SK-N-SH (cell line): ENCODE measurements at regions not wholly inside any gene's neighbourhood (a gene's known extent, or its start where the extent isn't known, plus 50 kb on each side); places are given as distances from the start of the nearest gene placed in this dataset.
A peak's percentile ranks its signal among the peaks of the same experiment; 100 is the strongest.

Source experiments
- CTCF ChIA-PET: fragments of 300-600, 350-600 bp; formaldehyde crosslinking; extraction: SDS; loops from one replicate; lab custom pipeline; 2021; lab: Yijun Ruan, JAX
- POLR2A ChIA-PET: fragments of 350-600 bp; sonication (Branson Sonifier 250); formaldehyde crosslinking; extraction: SDS; loops from one replicate; lab custom pipeline; 2020; ENCODE audit warnings: antibody characterized with exemption, inconsistent platforms; lab: Yijun Ruan, JAX
- DNase-seq: peaks from one replicate; pipeline ENCODE4 v3.0.0; 2012
- H2AFZ ChIP-seq: fragments of 200-600 bp; sonication (generic); 2 replicates; pipeline ENCODE4 v1.8.1; 2016; ENCODE audit warnings: antibody characterized with exemption, mild to moderate bottlenecking, low read depth
- H3F3A ChIP-seq: fragments of 200-600 bp; sonication (generic); replicated peaks from 2 replicates; pipeline ENCODE3; 2016; ENCODE audit warnings: antibody characterized with exemption, mild to moderate bottlenecking; ENCODE audit not compliant: insufficient read depth
- H3K27ac ChIP-seq, 2 experiments: fragments of 200-500 bp in 1 of 2; fragments of 200-600 bp in 1 of 2; sonication (Bioruptor generic) in 1 of 2; sonication (generic), shearing (Covaris generic) in 1 of 2; 2 replicates each; pipeline versions ENCODE4 v1.5.1 to v1.6.1; 2014 to 2016; ENCODE audit warnings: low read depth in 2 of 2, inconsistent platforms in 1 of 2, low read length in 1 of 2, mild to moderate bottlenecking in 1 of 2, mixed read lengths in 1 of 2
- H3K27me3 ChIP-seq: fragments of 200-600 bp; sonication (generic), shearing (Covaris generic); 2 replicates; pipeline ENCODE4 v1.6.1; 2016; ENCODE audit warnings: mixed run types; ENCODE audit not compliant: insufficient read depth
- H3K36me3 ChIP-seq, 2 experiments: fragments of 200-500 bp in 1 of 2; fragments of 200-600 bp in 1 of 2; sonication (Bioruptor generic) in 1 of 2; sonication (generic) in 1 of 2; replicated peaks in 1 of 2; 2 replicates each; pipeline versions ENCODE3 to v1.5.1; 2014 to 2016; ENCODE audit warnings: low read length in 1 of 2, mild to moderate bottlenecking in 1 of 2; ENCODE audit not compliant: insufficient read depth in 2 of 2, control insufficient read depth in 1 of 2
- H3K4me1 ChIP-seq, 2 experiments: fragments of 200-500 bp in 1 of 2; fragments of 200-600 bp in 1 of 2; sonication (Bioruptor generic) in 1 of 2; sonication (generic), shearing (Covaris generic) in 1 of 2; 2 replicates each; pipeline versions ENCODE4 v1.5.1 to v1.6.1; 2014 to 2016; ENCODE audit warnings: low read depth in 1 of 2, low read length in 1 of 2, mixed run types in 1 of 2; ENCODE audit not compliant: insufficient read depth in 2 of 2, control insufficient read depth in 1 of 2
- H3K4me2 ChIP-seq: fragments of 200-600 bp; sonication (generic), shearing (Covaris generic); 2 replicates; pipeline ENCODE4 v1.6.1; 2017; ENCODE audit warnings: mixed run types
- H3K4me3 ChIP-seq, 2 experiments: fragments of 200-500 bp in 1 of 2; fragments of 200-600 bp in 1 of 2; sonication (Bioruptor generic) in 1 of 2; sonication (generic), shearing (Covaris generic) in 1 of 2; 2 replicates each; pipeline versions ENCODE4 v1.5.1 to v1.8.1; 2014 to 2016; ENCODE audit warnings: low read depth in 2 of 2, inconsistent platforms in 1 of 2, low read length in 1 of 2, mild to moderate bottlenecking in 1 of 2, mixed read lengths in 1 of 2, moderate library complexity in 1 of 2
- H3K79me2 ChIP-seq: fragments of 200-600 bp; sonication (generic); 2 replicates; pipeline ENCODE4 v1.8.1; 2017; ENCODE audit warnings: mild to moderate bottlenecking; ENCODE audit not compliant: insufficient read depth
- H3K9ac ChIP-seq: fragments of 200-600 bp; sonication (generic); 2 replicates; pipeline ENCODE4 v1.6.1; 2017; ENCODE audit warnings: mixed run types
- H3K9me2 ChIP-seq: fragments of 200-600 bp; sonication (generic); 2 replicates; pipeline ENCODE4 v1.6.1; 2017; ENCODE audit warnings: mixed run types
- H3K9me3 ChIP-seq: fragments of 200-600 bp; sonication (generic); 2 replicates; pipeline ENCODE4 v1.6.1; 2017; ENCODE audit warnings: mixed run types, mild to moderate bottlenecking, moderate library complexity
- H4K20me1 ChIP-seq: fragments of 200-600 bp; sonication (generic); 2 replicates; pipeline ENCODE4 v1.6.1; 2017; ENCODE audit warnings: mild to moderate bottlenecking, mixed run types; ENCODE audit not compliant: insufficient read depth
- CTCF ChIP-seq: fragments of 200-600 bp; sonication (generic); IDR thresholded peaks from 2 replicates; pipeline ENCODE4 v1.6.1; 2017; ENCODE audit warnings: antibody characterized with exemption, mild to moderate bottlenecking, moderate library complexity
- ELF1 ChIP-seq: IDR thresholded peaks from 2 replicates; pipeline ENCODE4 v1.4.0; 2012
- FOXM1 ChIP-seq: IDR thresholded peaks from 2 replicates; pipeline ENCODE4 v1.4.0; 2012; ENCODE audit warnings: low read depth, mild to moderate bottlenecking
- GABPA ChIP-seq: IDR thresholded peaks from 2 replicates; pipeline ENCODE4 v1.4.0; 2012; ENCODE audit warnings: low read depth, mild to moderate bottlenecking
- IRF3 ChIP-seq: fragments of 150-350 bp; IDR thresholded peaks from 2 replicates; pipeline ENCODE4 v1.6.1; 2016; ENCODE audit warnings: mild to moderate bottlenecking, low read depth, low read length
- MEF2A ChIP-seq: IDR thresholded peaks from 2 replicates; pipeline ENCODE4 v1.4.0; 2012; ENCODE audit warnings: low read depth, borderline replicate concordance
- PBX3 ChIP-seq: IDR thresholded peaks from 2 replicates; pipeline ENCODE4; 2012
- RCOR1 ChIP-seq: fragments of 150-350 bp; IDR thresholded peaks from 2 replicates; pipeline ENCODE4 v1.6.1; 2017; ENCODE audit warnings: antibody characterized with exemption, low read length
- RFX5 ChIP-seq: IDR thresholded peaks from 2 replicates; pipeline ENCODE4 v1.6.1; 2012; ENCODE audit warnings: mild to moderate bottlenecking, improper control_type of control experiment, low read length
- RXRA ChIP-seq: IDR thresholded peaks from 2 replicates; pipeline ENCODE4 v1.4.0; 2012; ENCODE audit warnings: low read depth, mild to moderate bottlenecking, borderline replicate concordance
- SIN3A ChIP-seq: IDR thresholded peaks from 2 replicates; pipeline ENCODE4 v1.6.1; 2012; ENCODE audit warnings: low read depth, mild to moderate bottlenecking, low read length, moderate library complexity, borderline replicate concordance
- TAF1 ChIP-seq: IDR thresholded peaks from 2 replicates; pipeline ENCODE4 v1.6.1; 2012; ENCODE audit warnings: low read depth, mild to moderate bottlenecking, low read length, moderate library complexity, borderline replicate concordance
- TCF12 ChIP-seq: IDR thresholded peaks from 2 replicates; pipeline ENCODE4 v1.4.0; 2012
- USF2 ChIP-seq: fragments of 150-350 bp; IDR thresholded peaks from 2 replicates; pipeline ENCODE4 v1.6.1; 2017; ENCODE audit warnings: antibody characterized with exemption, low read length, low read depth, borderline replicate concordance
- YY1 ChIP-seq: IDR thresholded peaks from 2 replicates; pipeline ENCODE4 v1.4.0; 2012; ENCODE audit warnings: low read depth, mild to moderate bottlenecking
- WGBS: methylation state at CpG from one replicate; pipeline ENCODE4 v1.1.6; 2017; ENCODE audit warnings: low lambda C conversion rate; 5-methylcytosine and 5-hydroxymethylcytosine counted together
- TF ChIP-seq, protein P1 (sequence below): IDR thresholded peaks from 2 replicates; pipeline ENCODE4 v1.4.0; 2012; ENCODE audit warnings: low read depth, borderline replicate concordance

DNA sequence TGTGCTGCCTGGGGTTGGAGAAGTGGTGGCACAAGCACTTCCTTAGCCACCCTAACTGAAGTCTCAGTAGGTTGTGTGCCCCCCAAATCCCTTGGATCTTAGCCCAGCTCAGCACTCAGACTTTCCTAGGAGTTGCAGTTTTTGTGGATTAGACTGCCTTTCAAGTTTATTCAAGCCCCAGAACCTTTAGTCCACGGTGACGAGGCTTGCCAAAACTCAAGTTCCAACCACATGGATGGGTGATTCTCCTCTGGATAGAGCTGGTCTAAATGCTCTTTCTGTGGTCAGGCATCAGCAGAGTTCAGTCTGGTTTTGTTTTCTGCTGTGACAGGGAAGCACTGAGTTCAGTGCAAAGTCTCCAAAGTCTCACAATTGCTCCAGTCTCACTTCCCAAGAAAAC lies 2858.7 kb downstream of the PCDH9 start:
- DNase-seq = no peak
- no peaks in the 10 kb centered on the region for H3F3A ChIP-seq

GRCh38 chr13:64371045-64371444 lies 2859.1 kb downstream of the PCDH9 start:
- Histone ChIP-seq H4K20me1 (no peaks in the 10 kb centered on the region), H3K79me2 (no peaks in the 10 kb centered on the region), H3F3A (no peaks in the 10 kb centered on the region), H3K9ac (no peak overlapping the region), H3K4me2 (no peak overlapping the region)
- POLR2A ChIA-PET = no interaction called here
- CTCF ChIA-PET = no interaction called here
- TF ChIP-seq ELF1 (no peak), TCF12 (peak; percentile 24; the same call in 1 of the 2 replicates), IRF3 (no peak), PBX3 (peak; percentile 38; the same call in 1 of the 2 replicates), RCOR1 (no peak), CTCF (no peak)
- TF ChIP-seq, all 33 proteins: peak for 2
- no peak overlapping the region for H2AFZ ChIP-seq
- H3K4me1 ChIP-seq = no peaks in the 10 kb centered on the region
- no peaks in the 10 kb centered on the region for H3K27me3 ChIP-seq
- H3K27ac ChIP-seq = no peak overlapping the region
- H3K4me3 ChIP-seq = no peak overlapping the region
- H3K9me3 ChIP-seq = no peaks in the 10 kb centered on the region
- no peak for DNase-seq
- no peaks in the 10 kb centered on the region for H3K9me2 ChIP-seq
- H3K36me3 ChIP-seq = no peaks in the 10 kb centered on the region

More for the DNA sequence above, 2858.7 kb downstream of the PCDH9 start:
- Histone ChIP-seq H3K4me3 (no peak overlapping the region), H3K9me2 (no peaks in the 10 kb centered on the region), H2AFZ (no peak overlapping the region), H3K9ac (no peak overlapping the region), H3K4me2 (no peak overlapping the region), H3K27me3 (no peaks in the 10 kb centered on the region), H3K27ac (no peak overlapping the region), H4K20me1 (no peaks in the 10 kb centered on the region), H3K9me3 (no peaks in the 10 kb centered on the region), H3K36me3 (no peaks in the 10 kb centered on the region), H3K4me1 (no peaks in the 10 kb centered on the region), H3K79me2 (no peaks in the 10 kb centered on the region)
- ChIA-PET POLR2A (no interaction called here), CTCF (no interaction called here)
- WGBS = 80% methylated on average over 2 of the region's 2 CpGs
- TF ChIP-seq USF2 = no peak
- no peak for TF ChIP-seq SIN3A
- TF ChIP-seq GABPA = no peak
- TF ChIP-seq, protein P1, sequence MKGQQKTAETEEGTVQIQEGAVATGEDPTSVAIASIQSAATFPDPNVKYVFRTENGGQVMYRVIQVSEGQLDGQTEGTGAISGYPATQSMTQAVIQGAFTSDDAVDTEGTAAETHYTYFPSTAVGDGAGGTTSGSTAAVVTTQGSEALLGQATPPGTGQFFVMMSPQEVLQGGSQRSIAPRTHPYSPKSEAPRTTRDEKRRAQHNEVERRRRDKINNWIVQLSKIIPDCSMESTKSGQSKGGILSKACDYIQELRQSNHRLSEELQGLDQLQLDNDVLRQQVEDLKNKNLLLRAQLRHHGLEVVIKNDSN = no peak
- no peak for TF ChIP-seq FOXM1
- no peak for TF ChIP-seq PBX3
- no peak for TF ChIP-seq MEF2A
- no peak for TF ChIP-seq YY1
- no peak for TF ChIP-seq RFX5
- no peak for TF ChIP-seq RXRA
- TF ChIP-seq TAF1 = no peak
